Epithelial cell of proximal tubule (primary cell): ENCODE measurements at regions not wholly inside any gene's neighbourhood (a gene's known extent, or its start where the extent isn't known, plus 50 kb on each side); places are given as distances from the start of the nearest gene placed in this dataset.
A peak's percentile ranks its signal among the peaks of the same experiment; 100 is the strongest.

Experiments
- DNase-seq: peaks from one replicate; pipeline ENCODE4 v3.0.0-alpha.2; 2011; ENCODE audit warnings: low read depth
- H3K4me3 ChIP-seq: 2 replicates; pipeline ENCODE4 v1.5.1; 2011; ENCODE audit warnings: low read depth, mild to moderate bottlenecking, low read length
- TF ChIP-seq, protein P1 (sequence below): conservative IDR thresholded peaks from 2 replicates; pipeline ENCODE4 v1.5.1; 2012; ENCODE audit warnings: low read depth, mild to moderate bottlenecking, low read length

DNA sequence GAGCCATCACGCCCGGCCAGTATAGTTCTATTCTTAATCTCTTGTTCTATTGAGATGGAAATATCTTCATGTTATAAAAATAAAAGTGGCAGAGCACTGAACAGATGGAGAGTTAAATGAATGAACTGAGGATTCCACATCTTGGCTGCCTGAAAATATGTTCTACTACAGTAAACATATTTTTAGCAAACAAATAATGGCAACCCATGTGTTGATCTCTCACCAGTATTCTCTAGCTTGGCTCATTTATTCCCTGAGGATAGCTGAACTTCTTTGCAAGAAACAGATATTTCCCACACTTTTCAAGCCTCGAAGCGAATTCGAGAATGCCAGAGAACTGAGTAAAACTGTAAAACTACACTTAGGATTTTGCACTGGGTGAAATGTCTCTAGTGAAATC lies 58.9 kb downstream of the DIRAS3 start:
- DNase-seq = no peak
- TF ChIP-seq, protein P1, sequence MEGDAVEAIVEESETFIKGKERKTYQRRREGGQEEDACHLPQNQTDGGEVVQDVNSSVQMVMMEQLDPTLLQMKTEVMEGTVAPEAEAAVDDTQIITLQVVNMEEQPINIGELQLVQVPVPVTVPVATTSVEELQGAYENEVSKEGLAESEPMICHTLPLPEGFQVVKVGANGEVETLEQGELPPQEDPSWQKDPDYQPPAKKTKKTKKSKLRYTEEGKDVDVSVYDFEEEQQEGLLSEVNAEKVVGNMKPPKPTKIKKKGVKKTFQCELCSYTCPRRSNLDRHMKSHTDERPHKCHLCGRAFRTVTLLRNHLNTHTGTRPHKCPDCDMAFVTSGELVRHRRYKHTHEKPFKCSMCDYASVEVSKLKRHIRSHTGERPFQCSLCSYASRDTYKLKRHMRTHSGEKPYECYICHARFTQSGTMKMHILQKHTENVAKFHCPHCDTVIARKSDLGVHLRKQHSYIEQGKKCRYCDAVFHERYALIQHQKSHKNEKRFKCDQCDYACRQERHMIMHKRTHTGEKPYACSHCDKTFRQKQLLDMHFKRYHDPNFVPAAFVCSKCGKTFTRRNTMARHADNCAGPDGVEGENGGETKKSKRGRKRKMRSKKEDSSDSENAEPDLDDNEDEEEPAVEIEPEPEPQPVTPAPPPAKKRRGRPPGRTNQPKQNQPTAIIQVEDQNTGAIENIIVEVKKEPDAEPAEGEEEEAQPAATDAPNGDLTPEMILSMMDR = no peak
- no peak overlapping the region for H3K4me3 ChIP-seq

DNA sequence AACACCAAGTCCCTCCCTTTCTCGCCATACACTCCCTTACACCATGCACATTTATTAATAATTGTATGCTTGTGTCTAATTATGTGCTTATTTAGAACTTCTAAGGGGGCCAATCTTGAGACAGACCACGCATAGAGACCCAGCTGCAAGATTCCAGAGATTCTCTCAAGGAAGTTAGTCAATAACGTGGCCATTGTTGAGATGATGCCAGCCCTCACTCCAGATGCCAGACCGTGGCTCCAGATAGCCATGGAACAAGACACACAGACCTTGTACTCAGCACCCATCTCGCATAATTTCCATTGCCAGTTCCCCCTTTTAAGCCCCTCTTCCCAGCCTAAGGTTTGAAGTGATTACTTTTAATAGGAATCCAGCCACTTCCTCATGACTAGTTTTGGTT lies 62.4 kb downstream of the DIRAS3 start:
- TF ChIP-seq, protein P1 = no peak
- DNase-seq = no peak

DNA sequence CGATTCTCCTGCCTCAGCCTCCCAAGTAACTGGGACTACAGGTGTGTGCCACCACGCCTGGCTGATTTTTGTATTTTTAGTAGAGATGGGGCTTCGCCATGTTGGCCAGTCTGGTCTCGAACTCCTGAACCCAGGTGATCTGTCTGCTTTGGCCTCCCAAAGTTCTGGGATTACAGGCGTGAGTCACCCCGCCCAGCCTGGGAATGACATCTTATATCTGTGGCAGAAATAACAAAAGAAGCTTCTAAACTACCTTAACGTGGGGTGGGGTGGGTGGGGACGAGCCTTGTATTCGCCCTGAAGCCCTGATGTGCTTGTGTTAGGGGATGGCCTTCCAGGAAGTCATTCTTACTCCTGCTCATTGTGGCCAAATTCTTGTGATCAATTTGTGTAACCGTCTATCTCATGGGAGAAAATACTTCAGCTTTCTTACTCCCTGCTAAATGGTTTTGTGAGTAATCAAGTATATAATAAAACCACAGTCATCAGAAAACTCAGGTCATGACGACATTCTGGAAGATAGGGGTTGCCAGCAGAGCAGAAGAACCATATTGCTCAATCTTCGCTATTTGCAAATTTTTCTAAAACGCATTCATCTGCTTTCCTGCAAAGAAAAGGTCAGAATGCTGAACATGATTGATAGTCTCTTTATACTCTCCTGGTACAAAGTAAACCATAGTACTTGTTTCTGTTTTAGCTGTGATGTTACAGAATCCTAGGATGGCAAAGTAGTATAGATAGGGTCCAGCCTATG lies 63.2 kb downstream of the DIRAS3 start:
- H3K4me3 ChIP-seq = no peak overlapping the region
- TF ChIP-seq, protein P1 = no peak
- no peak for DNase-seq

More for the DNA sequence above, 62.4 kb downstream of the DIRAS3 start:
- H3K4me3 ChIP-seq = no peak overlapping the region

DNA sequence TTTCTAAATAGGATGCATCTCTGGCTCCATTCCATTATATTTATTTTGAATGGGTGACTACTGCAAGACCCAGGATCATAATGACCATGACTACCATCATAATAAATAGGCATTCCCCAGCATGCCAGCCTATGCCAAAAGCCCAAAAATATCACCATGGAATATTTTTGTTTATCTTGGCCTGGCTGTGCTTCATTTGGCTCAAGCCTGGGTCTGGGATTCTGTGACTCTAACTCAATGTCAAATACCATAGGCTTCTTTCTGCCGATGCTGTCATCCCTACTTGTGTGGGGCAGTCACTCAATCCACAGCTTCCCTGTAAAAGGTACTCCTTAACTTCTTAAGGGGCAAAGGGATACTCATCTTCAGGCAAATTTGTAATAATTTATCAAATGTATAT lies 66.6 kb downstream of the DIRAS3 start:
- no peak overlapping the region for H3K4me3 ChIP-seq
- no peak for DNase-seq
- TF ChIP-seq, protein P1 = no peak

DNA sequence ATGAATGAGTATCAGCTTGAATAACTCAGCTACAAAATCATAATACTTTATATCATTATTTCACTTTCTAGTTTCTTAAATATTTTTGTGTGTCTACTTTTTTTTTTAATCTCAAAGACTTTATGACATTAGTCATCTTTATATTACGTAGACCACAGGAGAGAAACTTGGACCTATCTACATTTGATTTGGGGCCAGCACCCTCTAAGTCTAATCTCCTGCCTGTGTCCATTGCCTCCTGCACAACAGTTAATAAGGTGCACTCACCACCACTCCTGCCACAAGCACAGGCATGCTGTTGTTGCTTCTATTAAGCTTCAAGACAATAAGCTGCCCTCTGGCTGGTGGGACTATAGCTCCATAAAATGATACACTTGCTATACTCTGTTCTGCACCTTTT lies 70.4 kb downstream of the DIRAS3 start:
- no peak overlapping the region for H3K4me3 ChIP-seq
- TF ChIP-seq, protein P1 = no peak
- DNase-seq = no peak

DNA sequence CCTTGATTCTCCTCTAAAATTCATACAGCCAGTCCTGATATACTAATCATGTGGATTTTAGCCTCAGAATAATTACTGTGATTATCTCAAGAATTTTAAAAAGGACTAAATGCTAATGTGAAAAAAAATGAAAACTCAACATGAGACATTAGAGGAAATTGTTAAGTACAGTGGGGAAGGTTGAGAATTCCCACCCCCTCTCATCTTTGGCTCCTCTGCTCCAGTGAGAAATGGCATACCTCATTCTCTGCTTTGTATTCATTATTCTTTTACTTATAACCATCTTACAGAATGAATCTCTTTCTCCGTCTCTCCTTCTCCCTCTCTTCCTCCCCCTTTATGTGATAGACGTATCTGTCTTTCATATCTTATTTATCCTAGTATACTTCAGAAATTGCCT lies 70.9 kb downstream of the DIRAS3 start:
- H3K4me3 ChIP-seq = no peak overlapping the region
- TF ChIP-seq, protein P1 = no peak
- DNase-seq = no peak

DNA sequence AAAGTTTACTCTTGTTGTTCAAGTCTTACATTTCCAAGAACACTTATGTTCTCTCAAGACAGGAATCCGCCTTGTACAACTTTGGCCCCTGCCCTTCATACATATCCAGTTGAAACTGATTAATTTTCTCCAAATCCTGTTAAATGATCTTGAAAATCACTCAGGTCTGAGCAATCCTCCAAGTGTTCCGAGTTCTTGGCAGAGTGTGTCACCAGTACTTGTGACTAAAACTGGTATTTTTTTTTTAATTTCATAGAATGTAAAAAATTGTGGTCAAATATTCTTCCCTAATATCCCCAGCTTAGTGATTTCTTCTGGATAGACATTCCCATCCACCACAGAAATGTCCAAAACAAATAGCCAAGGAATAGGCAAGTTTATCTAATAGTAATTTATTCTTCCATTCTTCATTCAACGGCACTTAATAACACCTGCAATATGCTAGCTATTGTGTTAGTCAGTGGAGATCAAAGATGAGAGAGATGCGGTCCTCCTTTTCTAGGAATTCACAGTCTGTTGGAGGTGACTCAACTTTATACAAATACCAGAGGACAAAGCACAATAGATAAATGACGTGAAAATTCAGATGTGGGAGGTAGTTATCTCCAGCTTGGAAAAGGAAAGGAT lies 71.4 kb downstream of the DIRAS3 start:
- no peak overlapping the region for H3K4me3 ChIP-seq
- TF ChIP-seq, protein P1 = no peak
- peak; percentile 56 for DNase-seq
